IMR-90 (cell line): ENCODE measurements at regions not wholly inside any gene's neighbourhood (a gene's known extent, or its start where the extent isn't known, plus 50 kb on each side); places are given as distances from the start of the nearest gene placed in this dataset.

ENCODE experiments used
- ATAC-seq: fragments of 200-7000 bp; cut with Tn5 transposase; 2 replicates; pipeline ENCODE4 v1.9.1; 2020; ENCODE audit warnings: low read depth, mild to moderate bottlenecking, moderate library complexity
- BruUV-seq: library from RNA; stranded (reverse); fragments of 400-500 nt; replicated peaks from 2 replicates; lab custom pipeline; 2021; lab: Mats Ljungman, UMichigan
- CTCF ChIA-PET: fragments of 300-600 bp; formaldehyde crosslinking; extraction: SDS; loops from one replicate; lab custom pipeline; 2021; ENCODE audit warnings: antibody characterized with exemption; lab: Yijun Ruan, JAX
- POLR2A ChIA-PET: fragments of 300-600 bp; sonication (Branson Sonifier 250); formaldehyde crosslinking; loops from one replicate; lab custom pipeline; 2022; ENCODE audit warnings: antibody characterized with exemption; ENCODE audit not compliant: unreplicated experiment; lab: Charles Lee
- DNase-seq: peaks from one replicate; pipeline ENCODE4 v3.0.0; 2013
- H2AFZ ChIP-seq: replicated peaks from 2 replicates; pipeline ENCODE3; 2013; ENCODE audit warnings: low read length, mild to moderate bottlenecking; ENCODE audit not compliant: poor library complexity
- H2AK5ac ChIP-seq: 2 replicates; pipeline ENCODE4 v1.6.1; 2013; ENCODE audit warnings: low read depth, low read length, inconsistent platforms
- H2AK9ac ChIP-seq: replicated peaks from 2 replicates; pipeline ENCODE3; 2013; ENCODE audit warnings: mild to moderate bottlenecking, low read depth, low read length, moderate library complexity; ENCODE audit not compliant: poor library complexity
- H2BK120ac ChIP-seq: 2 replicates; pipeline ENCODE4 v1.6.1; 2013; ENCODE audit warnings: low read depth, low read length, inconsistent platforms
- H2BK15ac ChIP-seq: 3 replicates; pipeline ENCODE4 v1.6.1; 2013; ENCODE audit warnings: low read depth, low read length, inconsistent platforms
- H2BK20ac ChIP-seq: 2 replicates; pipeline ENCODE4 v1.6.1; 2013; ENCODE audit warnings: low read depth, mild to moderate bottlenecking, inconsistent platforms, low read length, moderate library complexity
- H2BK5ac ChIP-seq: 2 replicates; pipeline ENCODE4 v1.6.1; 2013; ENCODE audit warnings: mild to moderate bottlenecking, low read depth, low read length, inconsistent platforms; ENCODE audit not compliant: poor library complexity, severe bottlenecking
- H3K14ac ChIP-seq: replicated peaks from 2 replicates; pipeline ENCODE4 v1.6.1; 2013; ENCODE audit warnings: low read depth, low read length, inconsistent platforms
- H3K18ac ChIP-seq: 2 replicates; pipeline ENCODE4 v1.6.1; 2013; ENCODE audit warnings: low read depth, low read length, control low read depth
- H3K23ac ChIP-seq: 2 replicates; pipeline ENCODE4 v1.6.1; 2013; ENCODE audit warnings: low read depth, low read length, inconsistent platforms
- H3K27ac ChIP-seq: 2 replicates; pipeline ENCODE4 v1.5.1; 2013; ENCODE audit warnings: mild to moderate bottlenecking, control low read depth, low read length; ENCODE audit not compliant: insufficient read depth
- H3K27me3 ChIP-seq: 2 replicates; pipeline ENCODE4 v1.6.1; 2013; ENCODE audit warnings: low read length; ENCODE audit not compliant: control insufficient read depth, insufficient read depth
- H3K36me3 ChIP-seq: 2 replicates; pipeline ENCODE4 v1.6.1; 2013; ENCODE audit warnings: low read length, mixed read lengths; ENCODE audit not compliant: control insufficient read depth, insufficient read depth
- H3K4ac ChIP-seq: 2 replicates; pipeline ENCODE4 v1.6.1; 2013; ENCODE audit warnings: low read depth, low read length, inconsistent platforms
- H3K4me1 ChIP-seq: 2 replicates; pipeline ENCODE4 v1.6.1; 2013; ENCODE audit warnings: low read length, mixed read lengths; ENCODE audit not compliant: control insufficient read depth, insufficient read depth
- H3K4me2 ChIP-seq: 2 replicates; pipeline ENCODE4 v1.6.1; 2013; ENCODE audit warnings: low read depth, mild to moderate bottlenecking, control low read depth, low read length, moderate library complexity
- H3K4me3 ChIP-seq: 2 replicates; pipeline ENCODE4 v1.5.1; 2013; ENCODE audit warnings: low read depth, mild to moderate bottlenecking, control low read depth, low read length, moderate library complexity; ENCODE audit not compliant: insufficient read depth
- H3K56ac ChIP-seq: 2 replicates; pipeline ENCODE4 v1.6.1; 2013; ENCODE audit warnings: low read length, inconsistent platforms; ENCODE audit not compliant: insufficient read depth; ENCODE audit errors: extremely low read depth
- H3K79me1 ChIP-seq, 2 experiments: 2 replicates each; pipeline ENCODE4 v1.6.1; 2013; ENCODE audit warnings: low read length in 2 of 2, inconsistent platforms in 1 of 2, low read depth in 1 of 2
- H3K9ac ChIP-seq: 2 replicates; pipeline ENCODE4 v1.6.1; 2013; ENCODE audit warnings: low read depth, low read length, control low read depth
- H3K9me1 ChIP-seq: 2 replicates; pipeline ENCODE4 v1.6.1; 2013; ENCODE audit warnings: low read length, inconsistent platforms; ENCODE audit not compliant: insufficient read depth
- H3K9me3 ChIP-seq: 2 replicates; pipeline ENCODE4 v1.6.1; 2013; ENCODE audit warnings: low read length; ENCODE audit not compliant: control insufficient read depth, insufficient read depth
- H4K20me1 ChIP-seq: 2 replicates; pipeline ENCODE4 v1.6.1; 2013; ENCODE audit warnings: low read length, inconsistent platforms; ENCODE audit not compliant: insufficient read depth
- H4K5ac ChIP-seq: 2 replicates; pipeline ENCODE4 v1.6.1; 2013; ENCODE audit warnings: mild to moderate bottlenecking, low read depth, low read length, control low read depth
- H4K8ac ChIP-seq, 2 experiments: 2 replicates each; pipeline ENCODE4 v1.6.1; 2013; ENCODE audit warnings: low read depth in 2 of 2, low read length in 2 of 2, control low read depth in 1 of 2, inconsistent platforms in 1 of 2
- H4K91ac ChIP-seq: 2 replicates; pipeline ENCODE4 v1.6.1; 2013; ENCODE audit warnings: low read depth, low read length, inconsistent platforms; ENCODE audit not compliant: insufficient read depth
- BHLHE40 ChIP-seq: fragments of 150-350 bp; IDR thresholded peaks from 2 replicates; pipeline ENCODE4 v1.6.1; 2016; ENCODE audit warnings: mild to moderate bottlenecking, low read depth, low read length
- CEBPB ChIP-seq: IDR thresholded peaks from 2 replicates; pipeline ENCODE4 v1.6.1; 2012; ENCODE audit warnings: low read depth, low read length, improper control_type of control experiment
- CHD1 ChIP-seq: IDR thresholded peaks from 2 replicates; pipeline ENCODE4 v1.6.1; 2012; ENCODE audit warnings: low read depth, low read length, improper control_type of control experiment
- ELK1 ChIP-seq: fragments of 150-350 bp; IDR thresholded peaks from 2 replicates; pipeline ENCODE4 v1.6.1; 2016; ENCODE audit warnings: low read depth, mild to moderate bottlenecking, low read length, moderate library complexity, borderline replicate concordance
- FOS ChIP-seq: fragments of 150-350 bp; IDR thresholded peaks from 2 replicates; pipeline ENCODE4 v1.6.1; 2016; ENCODE audit warnings: low read depth, low read length
- MAFK ChIP-seq: IDR thresholded peaks from 2 replicates; pipeline ENCODE4 v1.6.1; 2012; ENCODE audit warnings: low read depth, low read length, improper control_type of control experiment
- MAZ ChIP-seq: IDR thresholded peaks from 2 replicates; pipeline ENCODE4 v1.6.1; 2012; ENCODE audit warnings: low read depth, mild to moderate bottlenecking, low read length, improper control_type of control experiment, moderate library complexity, borderline replicate concordance
- MXI1 ChIP-seq: IDR thresholded peaks from 2 replicates; pipeline ENCODE4 v1.6.1; 2012; ENCODE audit warnings: low read depth, mild to moderate bottlenecking, low read length, moderate library complexity, borderline replicate concordance
- NFE2L2 ChIP-seq: fragments of 150-350 bp; IDR thresholded peaks from 2 replicates; pipeline ENCODE4 v1.6.1; 2016; ENCODE audit warnings: low read depth, mild to moderate bottlenecking, low read length
- POLR2A ChIP-seq: IDR thresholded peaks from 2 replicates; pipeline ENCODE4 v1.6.1; 2012; ENCODE audit warnings: mild to moderate bottlenecking, low read depth, low read length
- RAD21 ChIP-seq: IDR thresholded peaks from 2 replicates; pipeline ENCODE4 v1.6.1; 2012; ENCODE audit warnings: low read length, improper control_type of control experiment
- RCOR1 ChIP-seq: IDR thresholded peaks from 2 replicates; pipeline ENCODE4 v1.6.1; 2012; ENCODE audit warnings: mild to moderate bottlenecking, low read length, improper control_type of control experiment; ENCODE audit not compliant: insufficient replicate concordance
- RFX5 ChIP-seq: IDR thresholded peaks from 2 replicates; pipeline ENCODE4 v1.8.0; 2012; ENCODE audit warnings: low read depth, mild to moderate bottlenecking, low read length, moderate library complexity
- SMC3 ChIP-seq: fragments of 150-350 bp; IDR thresholded peaks from 2 replicates; pipeline ENCODE4 v1.6.1; 2016; ENCODE audit warnings: low read depth, mild to moderate bottlenecking, antibody characterized with exemption, low read length, moderate library complexity
- dilution Hi-C: fragments of 300-500 bp; cut with HindIII; formaldehyde crosslinking; loops from one replicate; pipeline ENCODE4 v1.14.3; 2018; ENCODE audit warnings: low sequenced_read_pairs; ENCODE audit not compliant: unreplicated experiment
- in situ Hi-C: fragments of 300-500 bp; cut with MboI; formaldehyde crosslinking; loops from 3 replicates; pipeline ENCODE4 v1.14.3; 2019; ENCODE audit warnings: low sequenced_read_pairs, inconsistent platforms, mixed read lengths
- intact Hi-C: fragments of 100-400 bp; cut with micrococcal nuclease; formaldehyde crosslinking; loops from 2 replicates; pipeline ENCODE4 v1.10.0; 2022
- TF ChIP-seq, protein P1 (sequence below): conservative IDR thresholded peaks from 2 replicates; pipeline ENCODE4 v1.5.1; 2012; ENCODE audit warnings: mild to moderate bottlenecking, low read depth, low read length, improper control_type of control experiment
- TF ChIP-seq, protein P2 (sequence below): fragments of 150-350 bp; IDR thresholded peaks from 2 replicates; pipeline ENCODE4 v1.6.1; 2017; ENCODE audit warnings: mild to moderate bottlenecking, antibody characterized with exemption, low read length, low read depth

GRCh38 chr6:144806222-144806621 lies 521.1 kb downstream of the UTRN start:
- in situ Hi-C loops: no loop called here
- Histone ChIP-seq H3K4me3 (no peak overlapping the region), H3K14ac (no peak overlapping the region), H2AK5ac (no peak overlapping the region), H3K9me3 (no peaks in the 10 kb centered on the region), H3K9me1 (no peaks in the 10 kb centered on the region; the same call in 1 of the 2 replicates), H3K9ac (no peak overlapping the region), H3K36me3 (no peaks in the 10 kb centered on the region; the same call in 1 of the 2 replicates), H3K27me3 (no peaks in the 10 kb centered on the region), H3K27ac (no peak overlapping the region), H2BK20ac (no peak overlapping the region), H2BK15ac (no peak overlapping the region), H2AFZ (no peak overlapping the region), H3K23ac (no peak overlapping the region), H3K18ac (no peak overlapping the region), H3K4ac (no peak overlapping the region), H3K4me2 (no peak overlapping the region), H4K20me1 (no peaks in the 10 kb centered on the region), H3K4me1 (no peaks in the 10 kb centered on the region), H2AK9ac (no peak overlapping the region), H2BK120ac (no peak overlapping the region), H3K56ac (no peak overlapping the region), H4K5ac (no peak overlapping the region), H4K8ac (no peak overlapping the region), H2BK5ac (no peak overlapping the region), H3K79me1 (no peaks in the 10 kb centered on the region; a peak in 1 of 4 replicates), H4K91ac (no peak overlapping the region)
- intact Hi-C loops: no loop called here
- ATAC-seq: no peak
- TF ChIP-seq RAD21: no peak
- TF ChIP-seq MAZ: no peak
- no peak for TF ChIP-seq NFE2L2
- TF ChIP-seq MXI1: no peak
- TF ChIP-seq FOS: no peak
- TF ChIP-seq RCOR1: no peak
- TF ChIP-seq BHLHE40: no peak
- no peak for TF ChIP-seq RFX5
- TF ChIP-seq, protein P1, sequence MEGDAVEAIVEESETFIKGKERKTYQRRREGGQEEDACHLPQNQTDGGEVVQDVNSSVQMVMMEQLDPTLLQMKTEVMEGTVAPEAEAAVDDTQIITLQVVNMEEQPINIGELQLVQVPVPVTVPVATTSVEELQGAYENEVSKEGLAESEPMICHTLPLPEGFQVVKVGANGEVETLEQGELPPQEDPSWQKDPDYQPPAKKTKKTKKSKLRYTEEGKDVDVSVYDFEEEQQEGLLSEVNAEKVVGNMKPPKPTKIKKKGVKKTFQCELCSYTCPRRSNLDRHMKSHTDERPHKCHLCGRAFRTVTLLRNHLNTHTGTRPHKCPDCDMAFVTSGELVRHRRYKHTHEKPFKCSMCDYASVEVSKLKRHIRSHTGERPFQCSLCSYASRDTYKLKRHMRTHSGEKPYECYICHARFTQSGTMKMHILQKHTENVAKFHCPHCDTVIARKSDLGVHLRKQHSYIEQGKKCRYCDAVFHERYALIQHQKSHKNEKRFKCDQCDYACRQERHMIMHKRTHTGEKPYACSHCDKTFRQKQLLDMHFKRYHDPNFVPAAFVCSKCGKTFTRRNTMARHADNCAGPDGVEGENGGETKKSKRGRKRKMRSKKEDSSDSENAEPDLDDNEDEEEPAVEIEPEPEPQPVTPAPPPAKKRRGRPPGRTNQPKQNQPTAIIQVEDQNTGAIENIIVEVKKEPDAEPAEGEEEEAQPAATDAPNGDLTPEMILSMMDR: no peak
- no peak for TF ChIP-seq CHD1
- no peak for TF ChIP-seq SMC3
- TF ChIP-seq, protein P2, sequence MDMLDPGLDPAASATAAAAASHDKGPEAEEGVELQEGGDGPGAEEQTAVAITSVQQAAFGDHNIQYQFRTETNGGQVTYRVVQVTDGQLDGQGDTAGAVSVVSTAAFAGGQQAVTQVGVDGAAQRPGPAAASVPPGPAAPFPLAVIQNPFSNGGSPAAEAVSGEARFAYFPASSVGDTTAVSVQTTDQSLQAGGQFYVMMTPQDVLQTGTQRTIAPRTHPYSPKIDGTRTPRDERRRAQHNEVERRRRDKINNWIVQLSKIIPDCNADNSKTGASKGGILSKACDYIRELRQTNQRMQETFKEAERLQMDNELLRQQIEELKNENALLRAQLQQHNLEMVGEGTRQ: no peak
- no peak for TF ChIP-seq MAFK
- TF ChIP-seq CEBPB: no peak
- TF ChIP-seq ELK1: no peak
- TF ChIP-seq POLR2A: no peak
- dilution Hi-C loops: no loop called here
- no peak for DNase-seq
- CTCF ChIA-PET: no interaction called here
- POLR2A ChIA-PET: no interaction called here
- BruUV-seq: no TSS peak
